Prostate gland (tissue), 2 donors: ENCODE measurements at regions not wholly inside any gene's neighbourhood (a gene's known extent, or its start where the extent isn't known, plus 50 kb on each side); places are given as distances from the start of the nearest gene placed in this dataset.

Experiments used
- CTCF ChIP-seq, 4 experiments: fragments of 200-600 bp in 2 of 4; fragments of 450-650 bp in 2 of 4; sonication (generic) in 2 of 4; IDR thresholded peaks; 1 replicate in 3 of 4; 2 replicates in 1 of 4; pipeline ENCODE4 v1.5.1; 2016 to 2019; ENCODE audit warnings: antibody characterized with exemption in 4 of 4, mild to moderate bottlenecking in 2 of 4, moderate library complexity in 2 of 4
- POLR2AphosphoS5 ChIP-seq: sonication (generic); formaldehyde crosslinking; IDR thresholded peaks from one replicate; pipeline ENCODE4 v1.6.1; 2017; ENCODE audit warnings: antibody characterized with exemption

- TF ChIP-seq CTCF (IDR thresholded peaks at IDR 0.05) (no peak), POLR2AphosphoS5 (no peak)
Measured at GRCh38 chr4:167399201-167399600, 164.9 kb upstream of the SPOCK3 start.
